Right renal cortex interstitium (tissue), 3 donors: ENCODE measurements at regions not wholly inside any gene's neighbourhood (a gene's known extent, or its start where the extent isn't known, plus 50 kb on each side); places are given as distances from the start of the nearest gene placed in this dataset.

Experiments used
- DNase-seq, 3 donors: peaks; one replicate each; pipeline ENCODE4 v3.0.0-alpha.2; 2013; ENCODE audit warnings: low read depth in 3 of 3, low spot score in 2 of 3

GRCh38 chr3:82342521-82342920 lies 581.1 kb upstream of the GBE1 start:
- DNase-seq: no peak

DNA sequence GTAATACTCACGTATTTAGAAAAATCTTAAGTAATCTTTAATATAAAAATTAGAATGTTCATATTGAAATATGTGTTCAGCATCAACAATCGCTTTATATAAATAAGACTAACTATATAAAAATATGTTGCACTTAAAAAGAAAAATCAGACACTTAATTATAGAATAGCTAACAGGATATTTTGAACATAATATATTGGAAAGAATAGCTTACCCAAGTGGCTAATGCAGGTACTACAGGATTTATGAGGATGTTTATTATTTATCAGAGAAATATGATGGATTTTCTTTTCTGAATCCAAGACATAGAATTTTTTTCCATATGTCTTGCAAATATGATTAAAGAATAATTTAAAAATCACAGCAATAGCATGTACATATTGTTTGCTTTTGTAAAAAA lies 567.9 kb upstream of the GBE1 start:
- DNase-seq: no peak

- DNase-seq: no peak
Observed at GRCh38 chr3:82311901-82312300, 550.5 kb upstream of the GBE1 start.

DNA sequence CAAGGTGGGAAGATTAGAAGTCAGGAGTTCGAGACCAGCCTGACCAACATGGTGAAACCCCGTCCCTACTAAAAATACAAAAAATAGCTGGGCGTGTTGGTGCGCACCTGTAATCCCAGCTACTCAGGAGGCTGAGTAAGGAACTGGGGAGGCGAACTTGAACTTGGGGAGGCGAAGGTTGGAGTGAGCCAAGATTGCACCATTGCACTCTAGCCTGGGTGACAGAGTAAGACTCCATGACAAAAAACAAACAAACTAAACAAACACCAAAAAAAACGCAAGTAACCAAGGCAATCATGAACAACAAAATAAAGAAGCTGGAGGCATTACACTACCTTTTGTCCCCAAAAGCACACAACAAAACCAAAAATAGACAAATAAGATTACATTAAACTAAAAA lies 547.3 kb upstream of the GBE1 start:
- no peak for DNase-seq

GRCh38 chr3:82306189-82306588 lies 544.7 kb upstream of the GBE1 start:
- DNase-seq: no peak

DNA sequence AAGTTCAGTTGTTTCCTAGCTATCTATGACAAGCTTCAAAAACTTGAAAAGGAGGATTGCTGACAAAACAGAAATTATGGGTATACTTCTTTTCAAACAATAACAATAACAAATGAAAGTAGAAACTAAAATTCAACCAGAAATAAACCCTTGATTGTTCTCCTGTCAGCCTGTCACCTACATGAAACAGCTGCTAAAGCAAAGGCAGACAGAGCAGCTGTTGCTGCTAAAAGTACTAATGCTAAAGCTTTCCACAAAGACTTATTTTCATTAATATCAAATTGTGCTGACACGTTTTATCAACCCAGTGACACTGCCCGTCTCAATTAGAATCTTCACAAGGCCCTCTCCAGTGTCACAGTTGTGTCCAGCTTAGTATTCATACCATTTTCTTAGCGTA lies 533.2 kb upstream of the GBE1 start:
- DNase-seq: no peak

- DNase-seq: no peak
Observed at GRCh38 chr3:82293867-82294266, 532.4 kb upstream of the GBE1 start.

GRCh38 chr3:82293435-82293834 lies 532.0 kb upstream of the GBE1 start:
- no peak for DNase-seq

- DNase-seq: no peak
Observed at GRCh38 chr3:82287562-82287961, 526.1 kb upstream of the GBE1 start.

- peak in 1 of 3 donors; percentile 10 for DNase-seq
Observed at GRCh38 chr3:82281205-82281604, 519.8 kb upstream of the GBE1 start.

DNA sequence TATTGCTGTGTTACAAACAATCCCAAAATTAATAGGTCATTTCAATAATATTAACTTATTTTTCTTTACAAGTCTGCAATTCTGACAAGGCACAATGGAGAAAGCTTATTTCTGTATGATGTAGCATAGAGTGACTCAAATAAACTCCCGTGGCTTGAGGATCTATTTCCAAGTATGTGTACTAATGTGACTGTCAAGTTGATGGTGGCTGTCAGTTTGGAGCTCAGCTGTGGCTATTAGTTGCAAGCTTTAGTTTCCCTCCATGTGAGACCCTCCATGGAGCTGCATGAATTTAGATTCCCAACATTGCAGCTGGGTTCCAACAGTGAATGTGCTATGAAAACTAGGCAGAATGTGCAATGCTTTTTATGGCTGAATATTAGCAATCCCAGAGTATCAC lies 515.5 kb upstream of the GBE1 start:
- DNase-seq: no peak

GRCh38 chr3:82274897-82275296 lies 513.5 kb upstream of the GBE1 start:
- DNase-seq: no peak

- no peak for DNase-seq
Observed at GRCh38 chr3:82265747-82266146, 504.3 kb upstream of the GBE1 start.

DNA sequence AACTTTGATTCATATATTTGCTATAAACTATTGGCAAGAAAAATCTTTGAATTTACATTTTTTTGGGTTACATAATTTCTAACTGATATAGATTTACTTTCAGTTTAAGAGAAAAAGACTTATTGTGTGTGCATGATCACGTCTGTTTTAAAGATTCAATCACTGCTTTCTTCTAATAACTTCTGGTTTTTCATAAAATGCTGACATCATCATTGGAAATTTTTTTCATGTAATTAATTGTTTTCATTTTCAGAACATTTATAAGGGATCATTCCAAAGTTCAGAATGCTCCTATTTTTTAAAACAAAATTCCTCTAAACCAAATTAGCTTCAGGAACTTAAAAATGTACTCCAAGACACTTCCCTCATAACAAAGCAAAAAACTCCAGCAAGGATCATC lies 500.7 kb upstream of the GBE1 start:
- no peak for DNase-seq

DNA sequence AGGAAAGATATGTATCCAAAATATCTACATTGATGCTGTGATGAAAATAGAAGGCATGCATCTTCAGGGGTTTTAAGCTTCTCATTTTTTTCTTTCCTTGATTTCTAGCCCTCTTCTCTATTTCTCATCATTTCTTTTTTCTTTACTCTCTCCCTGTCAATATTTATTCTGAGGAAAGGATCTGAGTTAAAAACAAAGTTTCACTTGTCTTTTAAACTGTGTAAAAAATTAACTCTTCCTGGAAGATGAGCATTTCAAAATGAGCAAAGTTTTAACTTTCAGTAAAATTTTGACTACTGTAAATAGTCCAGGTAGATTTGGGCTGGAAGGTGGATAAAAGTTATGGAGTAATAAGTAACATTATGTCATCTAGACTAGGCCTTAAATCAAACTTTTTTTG lies 500.2 kb upstream of the GBE1 start:
- no peak for DNase-seq

DNA sequence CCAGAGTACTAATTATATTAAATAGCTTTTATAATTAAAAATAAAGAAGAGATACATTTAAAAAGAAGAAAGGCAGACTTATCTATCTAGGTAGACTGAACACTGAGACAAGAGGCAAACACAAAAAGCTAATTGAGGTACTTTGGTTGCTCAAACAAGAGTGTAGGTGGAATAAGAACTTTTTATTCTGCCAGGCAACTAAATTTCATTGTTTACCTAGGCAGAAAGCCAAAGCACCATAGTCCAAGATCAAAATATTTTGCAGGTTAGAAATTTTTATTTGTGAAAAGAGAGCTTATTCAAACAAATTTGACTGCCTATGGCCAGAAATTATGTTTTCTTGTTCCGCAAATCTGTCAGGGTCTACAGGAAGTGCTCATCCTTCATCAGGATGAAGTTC lies 499.6 kb upstream of the GBE1 start:
- no peak for DNase-seq

GRCh38 chr3:82259994-82260393 lies 498.5 kb upstream of the GBE1 start:
- DNase-seq: no peak

GRCh38 chr3:82240322-82240721 lies 478.9 kb upstream of the GBE1 start:
- no peak for DNase-seq

- DNase-seq: no peak
Observed at GRCh38 chr3:82236257-82236656, 474.8 kb upstream of the GBE1 start.

DNA sequence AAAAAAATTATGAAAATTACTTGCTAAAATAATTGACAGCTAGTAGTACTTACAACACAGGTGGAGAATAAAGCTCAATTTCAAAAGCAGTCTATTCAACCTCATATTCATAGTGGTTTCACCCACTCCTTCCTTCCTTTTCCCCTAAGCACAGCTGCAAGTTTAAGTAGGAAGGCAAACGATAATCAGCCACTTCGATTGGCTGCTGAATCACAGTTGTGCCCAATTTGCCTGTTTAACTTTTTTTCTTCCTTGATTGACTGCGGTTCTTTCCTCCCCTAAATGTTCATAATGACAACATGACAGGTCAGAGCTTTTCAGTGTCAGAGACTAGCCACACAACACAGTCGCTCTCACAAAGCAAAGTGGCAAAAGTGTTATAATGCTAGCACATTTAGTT lies 468.0 kb upstream of the GBE1 start:
- DNase-seq: no peak

GRCh38 chr3:82224661-82225060 lies 463.2 kb upstream of the GBE1 start:
- no peak for DNase-seq

- no peak for DNase-seq
Observed at GRCh38 chr3:82222401-82222800, 461.0 kb upstream of the GBE1 start.

DNA sequence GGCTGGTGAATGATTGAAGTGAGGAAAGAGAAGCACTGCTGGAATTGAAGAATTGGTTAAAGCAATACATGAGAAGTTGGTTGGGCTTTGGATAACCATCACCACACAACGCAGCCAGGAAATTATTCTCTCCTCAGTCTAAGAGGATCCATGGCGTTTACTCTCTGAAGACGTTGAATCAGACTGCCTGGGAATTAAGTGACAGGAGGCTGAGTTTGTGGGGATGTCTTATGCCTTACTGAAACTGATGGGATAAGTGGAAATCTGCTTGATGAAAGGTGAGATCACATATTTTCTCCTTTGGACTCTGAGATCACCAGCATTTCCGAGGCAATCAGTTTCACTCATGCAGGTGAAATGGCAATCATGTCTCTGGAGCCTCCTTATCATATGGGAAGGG lies 456.1 kb upstream of the GBE1 start:
- DNase-seq: no peak
